GM12878 (cell line): ENCODE measurements at regions not wholly inside any gene's neighbourhood (a gene's known extent, or its start where the extent isn't known, plus 50 kb on each side); places are given as distances from the start of the nearest gene placed in this dataset.

ENCODE experiments used
- ATAC-seq: fragments of 200-7000 bp; cut with Tn5 transposase; 3 replicates; pipeline ENCODE4 v1.9.1; 2020; ENCODE audit warnings: mild to moderate bottlenecking, moderate library complexity
- BruUV-seq: library from RNA; stranded (reverse); fragments of 400-500 nt; replicated peaks from 2 replicates; lab custom pipeline; 2021; lab: Mats Ljungman, UMichigan
- CTCF ChIA-PET: fragments of 300-600 bp; sonication (Branson Sonifier 250); formaldehyde crosslinking; extraction: SDS; loops from one replicate; lab custom pipeline; 2021; ENCODE audit warnings: inconsistent platforms; lab: Yijun Ruan, JAX
- POLR2A ChIA-PET: fragments of 350-600 bp; formaldehyde crosslinking; extraction: SDS; loops from one replicate; lab custom pipeline; 2021; ENCODE audit warnings: inconsistent platforms; lab: Charles Lee
- RAD21 ChIA-PET: fragments of 300-600 bp; sonication (Branson Sonifier 250); formaldehyde crosslinking; loops from one replicate; lab custom pipeline; 2023; ENCODE audit warnings: antibody characterized with exemption; ENCODE audit not compliant: unreplicated experiment; lab: Charles Lee
- SMC1A ChIA-PET: fragments of 300-600 bp; sonication (Branson Sonifier 250); formaldehyde crosslinking; loops from one replicate; lab custom pipeline; 2023; ENCODE audit not compliant: unreplicated experiment, uncharacterized antibody; lab: Charles Lee
- DNase-seq: peaks from one replicate; pipeline ENCODE4 v3.0.0-alpha.2; 2011; ENCODE audit warnings: low read depth, low spot score
- FAIRE-seq: peaks from 3 replicates; lab custom pipeline; 2011; peaks lifted over from hg19 to GRCh38; lab: Jason Lieb, UNC
- H2AFZ ChIP-seq: 2 replicates; pipeline ENCODE4 v1.6.0; 2011; ENCODE audit warnings: low read depth, low read length, control low read depth; ENCODE audit not compliant: control insufficient read depth
- H3K27ac ChIP-seq: 2 replicates; pipeline ENCODE4 v1.5.1; 2011; ENCODE audit warnings: control low read depth; ENCODE audit not compliant: control insufficient read depth, insufficient read depth
- H3K27me3 ChIP-seq, 2 experiments: replicated peaks in 1 of 2; 2 replicates each; pipeline versions ENCODE4 v1.6.0 to v1.6.1; 2011; ENCODE audit warnings: low read length in 1 of 2; ENCODE audit not compliant: control insufficient read depth in 2 of 2, insufficient read depth in 2 of 2
- H3K36me3 ChIP-seq, 2 experiments: 2 replicates each; pipeline ENCODE4 v1.5.1; 2011; ENCODE audit warnings: low read length in 1 of 2; ENCODE audit not compliant: control insufficient read depth in 2 of 2, insufficient read depth in 2 of 2
- H3K4me1 ChIP-seq: 2 replicates; pipeline ENCODE4 v1.6.1; 2011; ENCODE audit warnings: mild to moderate bottlenecking, low read length, moderate library complexity, mixed read lengths; ENCODE audit not compliant: control insufficient read depth, insufficient read depth
- H3K4me2 ChIP-seq: 2 replicates; pipeline ENCODE4 v1.6.0; 2011; ENCODE audit warnings: control low read depth; ENCODE audit not compliant: control insufficient read depth, insufficient read depth
- H3K4me3 ChIP-seq: fragments of 200-600 bp; sonication (generic); 2 replicates; pipeline ENCODE4 v1.5.1; 2016
- H3K79me2 ChIP-seq: 2 replicates; pipeline ENCODE4 v1.6.0; 2011; ENCODE audit warnings: low read length; ENCODE audit not compliant: control insufficient read depth, insufficient read depth
- H3K9ac ChIP-seq: 2 replicates; pipeline ENCODE4 v1.8.0; 2011; ENCODE audit warnings: low read length, control low read depth, mixed read lengths; ENCODE audit not compliant: control insufficient read depth, insufficient read depth
- H3K9me3 ChIP-seq: replicated peaks from 3 replicates; pipeline ENCODE4 v1.5.1; 2011; ENCODE audit warnings: mild to moderate bottlenecking, low read length; ENCODE audit not compliant: control insufficient read depth, insufficient read depth
- H4K20me1 ChIP-seq: 2 replicates; pipeline ENCODE4 v1.6.0; 2011; ENCODE audit not compliant: control insufficient read depth, insufficient read depth
- BMI1 ChIP-seq: fragments of 450-650 bp; IDR thresholded peaks from 2 replicates; pipeline ENCODE4 v1.6.1; 2016; ENCODE audit warnings: mild to moderate bottlenecking, moderate library complexity, borderline replicate concordance
- CREB1 ChIP-seq: IDR thresholded peaks from 2 replicates; pipeline ENCODE4 v1.6.1; 2012; ENCODE audit warnings: low read depth, mild to moderate bottlenecking, inconsistent platforms
- ESRRA ChIP-seq: IDR thresholded peaks from 2 replicates; pipeline ENCODE4 v1.6.1; 2012; ENCODE audit warnings: mild to moderate bottlenecking, low read length, improper control_type of control experiment
- EZH2 ChIP-seq: IDR thresholded peaks from 2 replicates; pipeline ENCODE4 v1.6.1; 2012; ENCODE audit warnings: low read depth, mild to moderate bottlenecking, control low read depth, inconsistent platforms, low read length, borderline replicate concordance; ENCODE audit not compliant: control insufficient read depth
- FOXM1 ChIP-seq: IDR thresholded peaks from 2 replicates; pipeline ENCODE4 v1.6.1; 2012; ENCODE audit warnings: low read depth, mild to moderate bottlenecking, inconsistent platforms, low read length, moderate library complexity
- SRF ChIP-seq, 2 experiments: IDR thresholded peaks; 2 replicates each; pipeline ENCODE4 v1.6.1; 2011; ENCODE audit warnings: low read depth in 2 of 2, low read length in 2 of 2, mild to moderate bottlenecking in 1 of 2, moderate library complexity in 1 of 2
- ZNF24 ChIP-seq: fragments of 450-650 bp; IDR thresholded peaks from 2 replicates; pipeline ENCODE4 v1.6.1; 2017; ENCODE audit warnings: antibody characterized with exemption, mild to moderate bottlenecking
- ZNF622 ChIP-seq: fragments of 450-650 bp; IDR thresholded peaks from 2 replicates; pipeline ENCODE4 v1.6.1; 2017; ENCODE audit warnings: mild to moderate bottlenecking, inconsistent platforms
- WGBS: methylation state at CpG from one replicate; pipeline ENCODE4 v1.1.6; 2016; ENCODE audit warnings: low lambda C conversion rate; ENCODE audit not compliant: insufficient replicate concordance, insufficient coverage; ENCODE audit errors: missing lambda C conversion rate; 5-methylcytosine and 5-hydroxymethylcytosine counted together
- in situ Hi-C: fragments of 300-500 bp; cut with MboI; formaldehyde crosslinking; loops from 9 replicates; pipeline ENCODE4 v1.14.3; 2018; ENCODE audit warnings: mixed read lengths
- intact Hi-C: fragments of 100-400 bp; cut with micrococcal nuclease; formaldehyde crosslinking; loops from one replicate; pipeline ENCODE4 v1.14.2; 2022; ENCODE audit not compliant: unreplicated experiment

DNA sequence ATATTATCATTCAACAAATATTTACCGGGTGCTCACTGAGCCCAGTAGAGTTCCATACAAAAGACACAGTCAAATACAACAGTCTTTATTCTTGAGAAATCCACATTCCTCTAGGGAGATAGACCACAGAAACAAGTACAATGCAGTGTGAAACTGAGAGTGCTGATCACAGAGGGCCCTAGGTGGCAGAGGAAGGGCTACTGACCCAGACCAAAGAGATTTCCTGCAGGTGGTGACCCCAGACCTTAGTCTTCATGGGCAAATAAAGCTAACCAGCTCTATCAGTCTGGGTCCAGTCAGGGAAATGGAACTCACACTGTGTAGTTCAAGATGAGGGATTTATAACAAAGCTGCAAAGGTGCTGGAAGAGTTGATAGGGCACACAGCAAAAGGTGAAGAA is 110.4 kb upstream of the SLC27A6 start (continued):
- TF ChIP-seq ESRRA (no peak), CREB1 (no peak), EZH2 (no peak), ZNF622 (no peak)

DNA sequence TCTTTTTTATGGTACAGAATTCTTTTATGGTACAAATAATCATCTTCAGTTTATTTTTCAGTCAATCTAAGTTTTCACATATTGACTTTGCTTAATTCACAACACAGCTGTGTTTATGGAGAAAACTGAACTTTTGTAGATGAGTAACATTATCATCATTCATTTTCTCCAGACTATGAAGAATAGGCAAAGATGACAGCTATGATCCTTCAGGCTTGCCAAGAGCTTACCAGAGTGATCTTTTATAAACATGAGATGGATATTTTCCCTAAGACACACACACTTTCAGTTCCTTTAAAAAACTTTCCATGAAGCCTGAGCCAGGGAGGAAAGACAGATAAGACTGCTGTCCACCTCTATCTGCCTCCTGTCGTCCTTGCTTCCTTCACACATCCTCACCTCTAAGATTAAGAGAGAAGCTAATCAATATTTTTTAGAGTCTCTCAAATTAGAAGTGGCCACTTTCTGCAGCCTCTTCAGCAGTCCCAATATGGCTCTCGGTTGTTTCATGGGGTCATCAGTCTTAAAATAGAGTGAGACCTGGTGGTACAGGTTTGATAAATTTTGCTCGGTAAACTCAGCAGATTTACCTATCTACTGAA is 108.1 kb upstream of the SLC27A6 start:
- in situ Hi-C loops (no loop called here), intact Hi-C loops (no loop called here)
- H4K20me1 ChIP-seq = no peaks in the 10 kb centered on the region
- CTCF ChIA-PET = interaction anchor here (0.6 kb wide), 1 partner anchor 930 kb away, joined by 4 read pairs; no protein-coding TSS in a partner anchor
- no peaks in the 10 kb centered on the region for H3K79me2 ChIP-seq
- H3K4me2 ChIP-seq = no peak overlapping the region
- TF ChIP-seq ZNF24 = no peak
- no peak for TF ChIP-seq FOXM1
- no peak for TF ChIP-seq BMI1
- no peak for TF ChIP-seq SRF (IDR thresholded peaks at IDR 0.05; ENCODE audit: low read depth in 2 of 2, low read length in 2 of 2)
- no TSS peak for BruUV-seq
- WGBS = 42% methylated on average over 3 of the region's 3 CpGs
- H3K27me3 ChIP-seq = no peaks in the 10 kb centered on the region
- RAD21 ChIA-PET = no interaction called here
- H3K9ac ChIP-seq = no peak overlapping the region
- no peaks in the 10 kb centered on the region for H3K4me1 ChIP-seq
- no peak overlapping the region for H3K4me3 ChIP-seq
- no peak overlapping the region for H2AFZ ChIP-seq
- DNase-seq (no peak), FAIRE-seq (no peak), ATAC-seq (no peak)
- no peak overlapping the region for H3K27ac ChIP-seq
- SMC1A ChIA-PET = no interaction called here
- POLR2A ChIA-PET = no interaction called here
- H3K9me3 ChIP-seq = no peaks in the 10 kb centered on the region
- H3K36me3 ChIP-seq = no peaks in the 10 kb centered on the region
